PC-3 (cell line): ENCODE measurements at regions not wholly inside any gene's neighbourhood (a gene's known extent, or its start where the extent isn't known, plus 50 kb on each side); places are given as distances from the start of the nearest gene placed in this dataset.

Experiments used
- ATAC-seq: fragments of 200-7000 bp; cut with Tn5 transposase; 2 replicates; pipeline ENCODE4 v1.9.1; 2020; ENCODE audit warnings: mild to moderate bottlenecking, moderate library complexity
- BruUV-seq: library from RNA; stranded (reverse); fragments of 400-500 nt; replicated peaks from 2 replicates; lab custom pipeline; 2021; lab: Mats Ljungman, UMichigan
- CTCF ChIA-PET: fragments of 300-600 bp; sonication (Branson Sonifier 250); formaldehyde crosslinking; loops from one replicate; lab custom pipeline; 2022; ENCODE audit warnings: antibody characterized with exemption; lab: Charles Lee
- POLR2A ChIA-PET: fragments of 300-600 bp; sonication (Branson Sonifier 250); formaldehyde crosslinking; loops from one replicate; lab custom pipeline; 2022; ENCODE audit warnings: antibody characterized with exemption; ENCODE audit not compliant: unreplicated experiment; lab: Charles Lee
- DNase-seq: peaks from one replicate; pipeline ENCODE4 v3.0.0-alpha.2; 2015
- H2AFZ ChIP-seq: fragments of 300-600 bp; sonication (generic); 2 replicates; pipeline ENCODE4 v1.6.0; 2016; ENCODE audit warnings: antibody characterized with exemption, low read length
- H3F3A ChIP-seq: fragments of 300-600 bp; sonication (generic); one replicate; pipeline ENCODE4 v1.6.0; 2017; ENCODE audit warnings: antibody characterized with exemption, low read length, control low read depth, mild to moderate bottlenecking; ENCODE audit not compliant: unreplicated experiment
- H3K27ac ChIP-seq: fragments of 300-600 bp; sonication (generic); 2 replicates; pipeline ENCODE4 v1.5.1; 2016; ENCODE audit warnings: mild to moderate bottlenecking, low read length
- H3K27me3 ChIP-seq: fragments of 300-600 bp; sonication (generic); 2 replicates; pipeline ENCODE4 v1.6.1; 2016; ENCODE audit warnings: low read length, mixed read lengths
- H3K36me3 ChIP-seq: fragments of 300-600 bp; sonication (generic); 2 replicates; pipeline ENCODE4 v1.6.1; 2016; ENCODE audit warnings: low read depth, mixed run types, low read length, mixed read lengths
- H3K4me1 ChIP-seq: fragments of 300-600 bp; sonication (generic); 2 replicates; pipeline ENCODE4 v1.5.1; 2016; ENCODE audit warnings: low read length; ENCODE audit not compliant: insufficient read depth
- H3K4me2 ChIP-seq: fragments of 300-600 bp; sonication (generic); 2 replicates; pipeline ENCODE4 v1.6.0; 2016; ENCODE audit warnings: low read length
- H3K4me3 ChIP-seq: fragments of 300-600 bp; sonication (generic); 2 replicates; pipeline ENCODE4 v1.5.1; 2016; ENCODE audit warnings: mild to moderate bottlenecking, low read length, mixed read lengths
- H3K79me2 ChIP-seq: fragments of 300-600 bp; sonication (generic); 2 replicates; pipeline ENCODE4 v1.6.1; 2017; ENCODE audit warnings: low read length, mixed read lengths
- H3K9ac ChIP-seq: fragments of 300-600 bp; sonication (generic); 2 replicates; pipeline ENCODE4 v1.6.0; 2016; ENCODE audit warnings: mild to moderate bottlenecking, low read length
- H3K9me2 ChIP-seq: fragments of 300-600 bp; sonication (generic); replicated peaks from 2 replicates; pipeline ENCODE4 v1.6.1; 2016; ENCODE audit warnings: mixed run types, low read length, mixed read lengths
- H3K9me3 ChIP-seq: fragments of 300-600 bp; sonication (generic); 2 replicates; pipeline ENCODE4 v1.6.1; 2016; ENCODE audit warnings: low read length, mixed read lengths
- H4K20me1 ChIP-seq: fragments of 300-600 bp; sonication (generic); 2 replicates; pipeline ENCODE4 v1.6.1; 2016; ENCODE audit warnings: low read length, mixed read lengths
- EZH2 ChIP-seq: fragments of 300-600 bp; sonication (generic); IDR thresholded peaks from one replicate; pipeline ENCODE4 v1.6.1; 2017; ENCODE audit warnings: antibody characterized with exemption, mild to moderate bottlenecking, low read length; ENCODE audit not compliant: unreplicated experiment
- EZH2phosphoT487 ChIP-seq: fragments of 300-600 bp; sonication (generic); IDR thresholded peaks from 2 replicates; pipeline ENCODE4 v1.6.1; 2018; ENCODE audit warnings: mild to moderate bottlenecking, antibody characterized with exemption, low read length, borderline replicate concordance
- intact Hi-C: fragments of 100-400 bp; cut with micrococcal nuclease; formaldehyde crosslinking; loops from 2 replicates; pipeline ENCODE4 v1.9.0; 2023
- TF ChIP-seq, protein P1 (sequence below): fragments of 300-600 bp; sonication (generic); conservative IDR thresholded peaks from 2 replicates; pipeline ENCODE4 v1.5.1; 2017; ENCODE audit warnings: antibody characterized with exemption, low read depth, mild to moderate bottlenecking, low read length

DNA sequence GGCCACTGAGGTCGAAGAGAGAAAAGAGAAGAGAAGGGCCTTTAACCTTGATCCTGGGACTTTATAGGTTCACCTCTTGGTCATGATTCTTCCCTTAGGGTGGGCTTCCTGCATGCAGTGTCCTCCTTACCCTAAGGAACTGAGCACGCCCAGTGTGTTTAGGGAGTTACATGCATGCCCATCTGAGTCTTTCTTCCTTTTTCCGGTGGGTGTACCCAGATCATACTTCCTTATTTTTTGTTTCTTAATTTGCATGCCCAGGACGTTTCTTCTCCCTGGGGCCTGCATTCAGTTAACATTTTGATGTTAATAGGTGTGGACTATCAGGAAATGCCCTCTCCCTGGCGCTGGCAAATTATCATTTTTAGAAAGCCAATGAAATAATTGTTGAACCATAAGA lies 91.5 kb downstream of the HTR1B start:
- BruUV-seq, result no TSS peak
- H3K27me3 ChIP-seq, result no peaks in the 10 kb centered on the region
- H3K9ac ChIP-seq, result no peak overlapping the region
- no peak for TF ChIP-seq EZH2phosphoT487
- TF ChIP-seq, protein P1, sequence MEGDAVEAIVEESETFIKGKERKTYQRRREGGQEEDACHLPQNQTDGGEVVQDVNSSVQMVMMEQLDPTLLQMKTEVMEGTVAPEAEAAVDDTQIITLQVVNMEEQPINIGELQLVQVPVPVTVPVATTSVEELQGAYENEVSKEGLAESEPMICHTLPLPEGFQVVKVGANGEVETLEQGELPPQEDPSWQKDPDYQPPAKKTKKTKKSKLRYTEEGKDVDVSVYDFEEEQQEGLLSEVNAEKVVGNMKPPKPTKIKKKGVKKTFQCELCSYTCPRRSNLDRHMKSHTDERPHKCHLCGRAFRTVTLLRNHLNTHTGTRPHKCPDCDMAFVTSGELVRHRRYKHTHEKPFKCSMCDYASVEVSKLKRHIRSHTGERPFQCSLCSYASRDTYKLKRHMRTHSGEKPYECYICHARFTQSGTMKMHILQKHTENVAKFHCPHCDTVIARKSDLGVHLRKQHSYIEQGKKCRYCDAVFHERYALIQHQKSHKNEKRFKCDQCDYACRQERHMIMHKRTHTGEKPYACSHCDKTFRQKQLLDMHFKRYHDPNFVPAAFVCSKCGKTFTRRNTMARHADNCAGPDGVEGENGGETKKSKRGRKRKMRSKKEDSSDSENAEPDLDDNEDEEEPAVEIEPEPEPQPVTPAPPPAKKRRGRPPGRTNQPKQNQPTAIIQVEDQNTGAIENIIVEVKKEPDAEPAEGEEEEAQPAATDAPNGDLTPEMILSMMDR, result no peak
- H3K36me3 ChIP-seq, result no peaks in the 10 kb centered on the region
- no peaks in the 10 kb centered on the region for H3K79me2 ChIP-seq
- no peak overlapping the region for H3K27ac ChIP-seq
- no peaks in the 10 kb centered on the region for H3F3A ChIP-seq
- H3K9me3 ChIP-seq, result no peaks in the 10 kb centered on the region
- no peak overlapping the region for H2AFZ ChIP-seq
- no peaks in the 10 kb centered on the region for H3K4me1 ChIP-seq
- H3K9me2 ChIP-seq, result no peaks in the 10 kb centered on the region
- no peaks in the 10 kb centered on the region for H4K20me1 ChIP-seq
- intact Hi-C loops, result no loop called here
- no peak for ATAC-seq
- no peak overlapping the region for H3K4me3 ChIP-seq
- no peak for DNase-seq
- no peak overlapping the region for H3K4me2 ChIP-seq
- ChIA-PET POLR2A (no interaction called here), CTCF (no interaction called here)

DNA sequence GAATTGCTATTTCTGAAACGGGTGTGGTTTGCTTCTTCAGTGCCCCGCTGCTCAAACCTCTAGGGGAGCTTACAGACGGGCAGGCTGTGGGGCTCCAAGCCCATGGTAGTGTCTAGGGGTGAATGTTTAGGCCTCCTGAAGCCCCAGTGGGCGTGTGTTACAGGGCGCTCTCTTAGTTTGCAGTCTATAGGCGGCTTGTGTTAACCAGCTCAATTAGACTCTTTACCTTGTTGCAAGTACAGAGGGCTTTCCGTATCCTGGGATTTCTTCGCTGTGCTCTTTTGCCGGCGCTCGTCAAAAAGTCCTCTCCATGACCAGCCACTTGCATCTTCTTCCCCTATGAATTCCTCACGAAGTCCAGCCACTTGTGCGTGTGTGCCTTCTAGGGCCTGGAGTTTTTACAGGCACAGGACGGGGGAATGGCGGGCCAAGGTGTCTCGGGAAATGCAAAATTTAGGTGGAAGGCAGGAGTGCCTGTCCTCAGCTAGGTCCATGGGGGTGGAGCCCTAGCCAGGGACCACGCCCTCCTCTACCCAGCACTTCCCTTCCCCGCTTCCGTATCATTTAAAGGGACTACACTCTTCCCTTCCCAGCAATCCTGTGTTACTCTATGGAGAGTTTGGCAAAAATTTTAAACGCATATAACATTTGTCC lies 94.5 kb downstream of the HTR1B start:
- CTCF ChIA-PET, result no interaction called here
- no peak for ATAC-seq
- no peak for TF ChIP-seq EZH2
- TF ChIP-seq, protein P1, result no peak
- no peak for TF ChIP-seq EZH2phosphoT487

DNA sequence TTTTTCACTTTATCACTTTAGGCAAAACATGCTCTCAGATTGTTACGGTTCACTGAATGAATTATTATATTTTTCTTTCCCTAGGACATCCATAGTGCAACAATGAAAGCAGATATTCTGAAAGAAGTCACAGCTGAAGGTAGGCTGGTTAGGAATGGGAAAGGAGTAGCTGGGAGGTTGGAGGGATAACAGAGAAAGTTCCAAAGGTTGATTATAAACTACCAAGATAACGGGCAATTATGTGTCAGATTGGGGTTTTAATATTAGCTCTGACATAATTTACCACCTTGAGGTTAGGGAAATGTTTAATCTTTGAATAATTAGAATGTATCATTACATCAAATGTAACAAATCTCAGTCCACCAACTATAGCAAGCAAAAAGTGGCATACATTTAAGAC lies 96.5 kb downstream of the HTR1B start:
- no peak overlapping the region for H3K4me2 ChIP-seq
- POLR2A ChIA-PET, result no interaction called here
- intact Hi-C loops, result no loop called here

More for the DNA sequence above, 94.5 kb downstream of the HTR1B start:
- no peak overlapping the region for H3K9ac ChIP-seq
- BruUV-seq, result no TSS peak
- no peak overlapping the region for H3K27ac ChIP-seq
- H3K4me2 ChIP-seq, result no peak overlapping the region
- H2AFZ ChIP-seq, result no peak overlapping the region
- H3K79me2 ChIP-seq, result no peaks in the 10 kb centered on the region
- no peaks in the 10 kb centered on the region for H3K9me3 ChIP-seq
- no peaks in the 10 kb centered on the region for H3K27me3 ChIP-seq
- POLR2A ChIA-PET, result no interaction called here
- DNase-seq, result no peak
- no peaks in the 10 kb centered on the region for H3K9me2 ChIP-seq
- H4K20me1 ChIP-seq, result no peaks in the 10 kb centered on the region
- no peaks in the 10 kb centered on the region for H3K4me1 ChIP-seq
- no peaks in the 10 kb centered on the region for H3K36me3 ChIP-seq
- H3K4me3 ChIP-seq, result no peak overlapping the region
- intact Hi-C loops, result no loop called here
- no peaks in the 10 kb centered on the region for H3F3A ChIP-seq

More for the DNA sequence above, 96.5 kb downstream of the HTR1B start:
- no TSS peak for BruUV-seq
- CTCF ChIA-PET, result no interaction called here
- Histone ChIP-seq H3K9ac (no peak overlapping the region), H2AFZ (no peak overlapping the region), H3K9me2 (no peaks in the 10 kb centered on the region), H3K27ac (no peak overlapping the region), H3K9me3 (no peaks in the 10 kb centered on the region), H3K79me2 (no peaks in the 10 kb centered on the region), H3K4me3 (no peak overlapping the region), H3F3A (no peaks in the 10 kb centered on the region), H3K4me1 (no peaks in the 10 kb centered on the region), H3K36me3 (no peaks in the 10 kb centered on the region), H3K27me3 (no peaks in the 10 kb centered on the region), H4K20me1 (no peaks in the 10 kb centered on the region)
- DNase-seq, result no peak
- TF ChIP-seq, protein P1, result no peak
- TF ChIP-seq EZH2phosphoT487, result no peak
- TF ChIP-seq EZH2, result no peak
- ATAC-seq, result no peak
